GM10266 (cell line): ENCODE measurements at regions not wholly inside any gene's neighbourhood (a gene's known extent, or its start where the extent isn't known, plus 50 kb on each side); places are given as distances from the start of the nearest gene placed in this dataset.

Experiments
- DNase-seq: peaks from one replicate; pipeline ENCODE4 v3.0.0; 2012; ENCODE audit errors: extremely low spot score
- TF ChIP-seq, protein P1 (sequence below): IDR thresholded peaks from 2 replicates; pipeline ENCODE4 v1.5.1; 2012; ENCODE audit warnings: mild to moderate bottlenecking, low read depth; ENCODE audit not compliant: control insufficient read depth, insufficient read depth; ENCODE audit errors: missing control alignments

DNA sequence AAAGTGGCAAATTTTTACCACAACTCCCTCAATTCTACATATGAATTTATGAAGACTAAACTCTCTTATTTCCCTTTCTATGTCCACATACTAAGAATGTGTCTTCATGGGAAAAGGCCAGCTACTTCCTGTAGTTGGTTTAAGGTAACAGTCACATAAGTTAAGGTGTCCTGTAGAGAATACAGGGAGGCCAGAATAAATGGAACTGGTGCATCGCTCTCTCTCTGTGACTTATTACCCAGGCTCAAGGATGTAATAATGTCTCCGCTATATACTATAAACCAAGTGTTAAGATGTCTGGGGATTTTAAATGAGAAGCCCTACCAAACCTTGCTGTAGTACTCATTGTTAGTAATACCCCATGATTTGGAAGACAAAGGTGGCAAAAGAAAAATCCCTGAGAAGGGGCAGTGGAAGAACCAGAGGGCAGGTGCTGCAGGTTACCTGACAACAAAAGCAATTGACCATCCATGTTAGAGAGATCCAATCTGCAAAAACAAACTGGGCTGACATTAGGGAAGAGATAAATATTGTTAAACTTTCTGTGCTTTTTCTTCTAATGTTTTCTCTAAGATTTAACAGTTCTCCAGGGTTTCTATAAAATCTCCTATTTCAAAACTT lies 372.8 kb downstream of the TMX3 start:
- no peak for DNase-seq
- TF ChIP-seq, protein P1, sequence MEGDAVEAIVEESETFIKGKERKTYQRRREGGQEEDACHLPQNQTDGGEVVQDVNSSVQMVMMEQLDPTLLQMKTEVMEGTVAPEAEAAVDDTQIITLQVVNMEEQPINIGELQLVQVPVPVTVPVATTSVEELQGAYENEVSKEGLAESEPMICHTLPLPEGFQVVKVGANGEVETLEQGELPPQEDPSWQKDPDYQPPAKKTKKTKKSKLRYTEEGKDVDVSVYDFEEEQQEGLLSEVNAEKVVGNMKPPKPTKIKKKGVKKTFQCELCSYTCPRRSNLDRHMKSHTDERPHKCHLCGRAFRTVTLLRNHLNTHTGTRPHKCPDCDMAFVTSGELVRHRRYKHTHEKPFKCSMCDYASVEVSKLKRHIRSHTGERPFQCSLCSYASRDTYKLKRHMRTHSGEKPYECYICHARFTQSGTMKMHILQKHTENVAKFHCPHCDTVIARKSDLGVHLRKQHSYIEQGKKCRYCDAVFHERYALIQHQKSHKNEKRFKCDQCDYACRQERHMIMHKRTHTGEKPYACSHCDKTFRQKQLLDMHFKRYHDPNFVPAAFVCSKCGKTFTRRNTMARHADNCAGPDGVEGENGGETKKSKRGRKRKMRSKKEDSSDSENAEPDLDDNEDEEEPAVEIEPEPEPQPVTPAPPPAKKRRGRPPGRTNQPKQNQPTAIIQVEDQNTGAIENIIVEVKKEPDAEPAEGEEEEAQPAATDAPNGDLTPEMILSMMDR = no peak

DNA sequence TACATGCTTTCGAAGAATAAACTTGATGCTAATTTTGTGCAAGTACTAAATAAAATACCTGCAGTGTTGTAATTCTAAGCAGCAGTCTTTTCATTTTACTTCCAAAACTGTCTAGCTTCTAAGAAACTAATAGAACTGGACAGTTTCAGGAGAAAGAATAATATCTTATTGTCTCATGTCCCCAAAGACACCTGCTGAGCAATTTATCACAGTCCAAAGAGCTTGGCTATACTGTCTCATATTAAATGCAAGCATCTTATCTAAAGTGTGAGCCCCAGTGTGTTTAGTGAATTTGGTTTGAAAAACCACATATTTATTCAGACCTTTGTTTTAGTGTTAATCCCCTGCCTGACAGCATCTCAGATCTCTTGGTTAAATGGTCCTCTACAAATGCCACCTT lies 374.3 kb downstream of the TMX3 start:
- no peak for DNase-seq
- TF ChIP-seq, protein P1 = no peak

DNA sequence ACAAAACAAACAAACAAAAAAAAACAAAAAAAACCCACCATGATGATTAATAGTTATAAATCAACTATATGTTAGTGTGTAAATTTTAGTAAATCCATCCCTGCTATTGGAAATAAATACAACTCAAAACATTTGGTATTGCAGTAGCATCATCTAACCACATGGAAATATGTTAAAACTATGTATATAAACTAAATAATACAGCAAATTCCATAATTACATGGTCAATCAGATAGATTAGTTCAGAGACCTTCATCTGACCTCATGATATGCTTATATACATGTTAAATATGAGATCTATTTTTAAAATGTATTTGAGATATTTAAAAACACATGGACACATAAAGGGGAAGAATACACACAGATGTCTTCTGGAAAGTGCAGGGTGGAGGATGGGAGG lies 384.2 kb downstream of the TMX3 start:
- TF ChIP-seq, protein P1 = no peak
- no peak for DNase-seq

DNA sequence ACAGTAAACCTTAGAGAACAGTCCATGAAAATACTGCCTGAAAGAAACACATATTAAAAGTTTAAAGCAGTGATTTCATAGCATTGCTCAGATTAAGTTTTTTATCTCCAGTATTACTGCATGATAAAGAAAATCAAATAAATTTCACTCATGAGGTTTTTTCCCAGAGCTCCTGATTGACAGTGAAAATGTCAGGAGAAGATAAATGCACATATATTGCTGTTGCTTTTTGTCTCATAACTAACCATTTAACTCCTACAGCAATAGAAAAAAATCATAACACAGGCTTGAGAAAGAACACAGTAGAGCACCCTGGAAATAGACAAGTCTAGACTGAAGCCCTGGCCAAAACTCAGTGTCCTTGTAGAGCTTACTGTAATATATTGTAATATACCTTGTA lies 391.0 kb downstream of the TMX3 start:
- no peak for DNase-seq
- TF ChIP-seq, protein P1 = no peak

DNA sequence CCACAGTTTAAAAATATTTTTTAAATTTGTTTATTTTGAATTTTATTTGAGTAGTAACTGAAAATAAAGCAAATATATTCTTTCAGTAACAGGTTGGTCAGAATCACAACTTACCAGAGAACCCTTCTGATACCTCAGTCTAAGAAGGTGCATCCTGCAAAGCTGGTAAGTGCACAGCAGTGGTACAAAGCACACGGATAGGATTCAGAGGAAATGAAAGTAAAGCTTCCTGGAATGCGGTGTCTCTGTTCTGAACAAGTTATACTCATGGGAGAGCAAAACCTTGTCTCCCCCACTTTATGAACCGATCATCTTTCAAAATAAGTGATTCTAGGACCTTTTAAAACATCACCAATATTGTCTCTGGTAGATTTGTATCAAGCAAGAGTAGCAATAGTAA lies 398.3 kb downstream of the TMX3 start:
- DNase-seq = no peak
- TF ChIP-seq, protein P1 = no peak

DNA sequence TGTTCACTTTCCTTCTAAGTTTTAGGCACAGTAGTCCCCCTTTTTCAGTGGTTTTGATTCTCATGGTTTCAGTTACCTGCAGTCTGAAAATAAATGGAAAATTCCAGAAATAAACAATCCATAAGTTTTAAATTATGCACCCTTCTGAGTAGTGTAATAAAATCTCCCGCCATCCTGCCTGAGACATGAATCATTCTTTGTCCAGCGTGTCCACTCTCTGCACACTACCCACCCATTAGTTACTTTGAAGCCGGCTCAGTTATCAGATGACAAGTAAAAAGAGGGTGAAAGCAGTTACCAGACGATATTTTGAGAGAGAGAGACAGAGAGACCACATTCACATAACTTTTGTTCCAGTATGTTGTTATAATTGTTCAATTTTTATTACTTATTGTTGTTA lies 400.5 kb downstream of the TMX3 start:
- TF ChIP-seq, protein P1 = no peak
- DNase-seq = no peak

DNA sequence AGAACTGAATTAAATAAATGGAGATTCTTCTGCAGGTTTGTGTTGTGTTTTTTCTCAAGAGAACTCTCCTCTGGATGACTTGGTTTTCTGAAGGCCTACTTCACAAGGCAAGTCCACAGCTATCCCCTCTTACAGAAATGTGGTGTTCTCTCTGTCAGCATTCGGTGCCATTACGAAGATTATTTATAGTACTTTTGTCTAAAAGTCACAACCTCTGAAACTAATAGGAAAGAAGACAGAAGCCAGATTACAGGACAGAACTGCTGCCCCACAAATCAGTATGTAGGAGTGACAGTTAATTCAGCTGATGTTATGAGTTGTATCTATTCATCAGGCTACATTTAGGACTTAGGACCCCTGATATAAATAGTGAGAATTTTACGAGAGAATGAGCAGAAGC lies 413.5 kb downstream of the TMX3 start:
- DNase-seq = no peak
- TF ChIP-seq, protein P1 = no peak
